ENCODE measurements at regions not wholly inside any gene's neighbourhood (a gene's known extent, or its start where the extent isn't known, plus 50 kb on each side); places are given as distances from the start of the nearest gene placed in this dataset.

- DNase-seq (ENCODE audit: low spot score), result no peak
- Mint-ChIP-seq H3K27ac (no peak overlapping the region), H3K4me1 (ENCODE audit: low read depth) (no peaks in the 10 kb centered on the region), H3K4me3 (no peak overlapping the region), H3K36me3 (ENCODE audit: low read depth) (no peaks in the 10 kb centered on the region), H3K9me3 (peaks cover 34% of the 10 kb centered on the region), H3K27me3 (ENCODE audit: low read depth) (peaks cover 3% of the 10 kb centered on the region)
Measured at GRCh38 chr2:126600742-126601141, 55.2 kb upstream of the GYPC start.

DNA sequence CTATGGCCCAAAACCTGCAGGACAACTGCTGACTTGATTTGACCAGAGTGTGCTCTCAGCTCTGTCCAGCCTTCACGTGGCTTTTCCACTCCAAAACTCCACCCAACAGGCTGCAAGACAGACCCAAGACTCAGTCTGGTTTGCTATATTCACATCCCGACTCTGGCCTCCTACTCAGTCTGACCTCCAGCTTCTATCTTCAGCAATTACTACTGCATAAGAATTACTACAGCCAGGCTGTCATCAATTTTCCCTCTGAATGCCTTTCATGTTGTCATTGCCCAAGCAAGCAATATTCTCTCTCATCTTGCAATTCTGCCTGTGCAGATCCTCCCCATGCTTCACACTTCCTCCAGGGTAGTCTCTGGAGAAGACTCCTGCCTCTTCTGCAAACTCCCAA is 53.6 kb upstream of the GYPC start:
- no peaks in the 10 kb centered on the region for H3K4me1 Mint-ChIP-seq (ENCODE audit: low read depth)
- no peak overlapping the region for H3K4me3 Mint-ChIP-seq
- H3K36me3 Mint-ChIP-seq (ENCODE audit: low read depth), result no peaks in the 10 kb centered on the region
- H3K9me3 Mint-ChIP-seq, result peaks cover 38% of the 10 kb centered on the region
- H3K27me3 Mint-ChIP-seq (ENCODE audit: low read depth), result peaks cover 3% of the 10 kb centered on the region
- no peak for DNase-seq (ENCODE audit: low spot score)
- H3K27ac Mint-ChIP-seq, result no peak overlapping the region

Measured in T-helper 2 cell treated with Interferon-gamma antibody and Interleukin-4, amounts not matched to agents 5 μg/mL and 100 μg/mL, for 36 hours (primary cell).